KMS-11 (cell line): ENCODE measurements at regions not wholly inside any gene's neighbourhood (a gene's known extent, or its start where the extent isn't known, plus 50 kb on each side); places are given as distances from the start of the nearest gene placed in this dataset.

Experiments
- H2AFZ ChIP-seq: fragments of 200-600 bp; sonication (generic); 2 replicates; pipeline ENCODE4 v1.6.1; 2016; ENCODE audit warnings: antibody characterized with exemption, mixed run types, low read depth
- H3K27ac ChIP-seq: fragments of 200-600 bp; sonication (generic); 2 replicates; pipeline ENCODE4 v1.6.1; 2016; ENCODE audit warnings: mild to moderate bottlenecking, mixed run types
- H3K27me3 ChIP-seq: fragments of 200-600 bp; sonication (generic); 2 replicates; pipeline ENCODE4 v1.6.1; 2017; ENCODE audit warnings: mild to moderate bottlenecking, low read depth, mixed run types, moderate library complexity; ENCODE audit not compliant: insufficient read depth
- H3K36me3 ChIP-seq: fragments of 200-600 bp; sonication (generic); 2 replicates; pipeline ENCODE4 v1.6.1; 2017; ENCODE audit warnings: mild to moderate bottlenecking, mixed run types; ENCODE audit not compliant: insufficient read depth
- H3K4me1 ChIP-seq: fragments of 200-600 bp; sonication (generic); 2 replicates; pipeline ENCODE4 v1.6.1; 2016; ENCODE audit warnings: mild to moderate bottlenecking, low read depth, mixed run types; ENCODE audit not compliant: poor library complexity, severe bottlenecking
- H3K4me2 ChIP-seq: fragments of 200-600 bp; sonication (generic); 2 replicates; pipeline ENCODE4 v1.7.0; 2016; ENCODE audit warnings: mild to moderate bottlenecking, mixed run types
- H3K4me3 ChIP-seq: fragments of 200-600 bp; sonication (generic); IDR thresholded peaks from 2 replicates; pipeline ENCODE4 v1.6.1; 2017; ENCODE audit warnings: low read depth, low read length, mixed read lengths; ENCODE audit not compliant: insufficient read depth
- H3K79me2 ChIP-seq: fragments of 200-600 bp; sonication (generic); 2 replicates; pipeline ENCODE4 v1.6.1; 2016; ENCODE audit warnings: low read depth, mixed run types; ENCODE audit not compliant: insufficient read depth
- H3K9ac ChIP-seq: fragments of 200-600 bp; sonication (generic); 2 replicates; pipeline ENCODE4 v1.6.1; 2016; ENCODE audit warnings: mild to moderate bottlenecking, mixed run types
- H4K20me1 ChIP-seq: fragments of 200-600 bp; sonication (generic); 2 replicates; pipeline ENCODE4 v1.6.1; 2016; ENCODE audit warnings: mild to moderate bottlenecking, mixed run types; ENCODE audit not compliant: insufficient read depth
- CTCF ChIP-seq: fragments of 200-600 bp; sonication (generic); conservative IDR thresholded peaks from 2 replicates; pipeline ENCODE4 v1.6.1; 2017; ENCODE audit warnings: low read depth, mild to moderate bottlenecking, antibody characterized with exemption, low read length, moderate library complexity, mixed read lengths

GRCh38 chr18:47512726-47513435 is 261.4 kb upstream of the SKOR2 start:
- no peaks in the 10 kb centered on the region for H3K79me2 ChIP-seq
- H3K4me3 ChIP-seq, result no peak overlapping the region
- no peaks in the 10 kb centered on the region for H3K36me3 ChIP-seq
- H3K9ac ChIP-seq, result no peak overlapping the region
- no peak overlapping the region for H3K27ac ChIP-seq
- H3K4me1 ChIP-seq, result no peaks in the 10 kb centered on the region
- TF ChIP-seq CTCF, result no peak
- no peak overlapping the region for H3K4me2 ChIP-seq
- no peaks in the 10 kb centered on the region for H4K20me1 ChIP-seq
- no peaks in the 10 kb centered on the region for H3K27me3 ChIP-seq
- no peak overlapping the region for H2AFZ ChIP-seq

- Histone ChIP-seq H3K79me2 (no peaks in the 10 kb centered on the region), H3K9ac (no peak overlapping the region), H3K4me2 (no peak overlapping the region), H2AFZ (no peak overlapping the region), H3K27ac (no peak overlapping the region), H3K36me3 (no peaks in the 10 kb centered on the region), H3K27me3 (no peaks in the 10 kb centered on the region), H3K4me3 (no peak overlapping the region), H3K4me1 (no peaks in the 10 kb centered on the region), H4K20me1 (no peaks in the 10 kb centered on the region)
- TF ChIP-seq CTCF, result no peak
Observed at GRCh38 chr18:47512056-47512455, 260.6 kb upstream of the SKOR2 start.

DNA sequence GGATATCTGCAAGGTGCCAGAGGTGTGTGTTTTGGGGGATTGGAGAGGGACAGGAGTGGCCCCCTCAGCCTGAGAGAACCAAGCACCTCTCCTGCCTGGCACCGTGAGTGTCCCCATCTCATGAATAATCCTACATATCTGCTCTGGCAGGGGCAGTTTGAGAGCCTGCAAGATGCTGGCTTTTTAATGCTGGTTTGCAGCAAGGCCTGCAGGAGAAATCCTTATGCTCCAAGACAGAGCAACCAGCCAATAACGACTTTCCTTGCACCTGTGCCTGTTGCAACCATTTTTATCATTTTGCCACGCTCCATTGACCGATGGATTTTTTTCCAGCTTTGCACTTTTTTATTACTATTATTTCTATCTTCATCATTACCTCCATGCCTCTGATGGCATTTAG is 259.4 kb upstream of the SKOR2 start:
- no peaks in the 10 kb centered on the region for H3K79me2 ChIP-seq
- no peak overlapping the region for H2AFZ ChIP-seq
- H3K4me2 ChIP-seq, result no peak overlapping the region
- H3K27me3 ChIP-seq, result no peaks in the 10 kb centered on the region
- no peak overlapping the region for H3K27ac ChIP-seq
- H3K36me3 ChIP-seq, result no peaks in the 10 kb centered on the region
- no peaks in the 10 kb centered on the region for H3K4me1 ChIP-seq
- no peak overlapping the region for H3K4me3 ChIP-seq
- TF ChIP-seq CTCF, result no peak
- no peaks in the 10 kb centered on the region for H4K20me1 ChIP-seq
- no peak overlapping the region for H3K9ac ChIP-seq

- Histone ChIP-seq H3K36me3 (no peaks in the 10 kb centered on the region), H3K27ac (no peak overlapping the region), H3K9ac (no peak overlapping the region), H3K4me1 (no peaks in the 10 kb centered on the region), H3K27me3 (no peaks in the 10 kb centered on the region), H2AFZ (no peak overlapping the region), H4K20me1 (no peaks in the 10 kb centered on the region), H3K4me2 (no peak overlapping the region), H3K79me2 (no peaks in the 10 kb centered on the region), H3K4me3 (no peak overlapping the region)
- TF ChIP-seq CTCF, result no peak
Observed at GRCh38 chr18:47507651-47508050, 256.2 kb upstream of the SKOR2 start.
